ENCODE measurements at regions not wholly inside any gene's neighbourhood (a gene's known extent, or its start where the extent isn't known, plus 50 kb on each side); places are given as distances from the start of the nearest gene placed in this dataset.
"Not testable (repeated sequence)": the region's sequence is repeated elsewhere in the genome, so short reads cannot be mapped to it uniquely, and the experiment has no call there.

DNA sequence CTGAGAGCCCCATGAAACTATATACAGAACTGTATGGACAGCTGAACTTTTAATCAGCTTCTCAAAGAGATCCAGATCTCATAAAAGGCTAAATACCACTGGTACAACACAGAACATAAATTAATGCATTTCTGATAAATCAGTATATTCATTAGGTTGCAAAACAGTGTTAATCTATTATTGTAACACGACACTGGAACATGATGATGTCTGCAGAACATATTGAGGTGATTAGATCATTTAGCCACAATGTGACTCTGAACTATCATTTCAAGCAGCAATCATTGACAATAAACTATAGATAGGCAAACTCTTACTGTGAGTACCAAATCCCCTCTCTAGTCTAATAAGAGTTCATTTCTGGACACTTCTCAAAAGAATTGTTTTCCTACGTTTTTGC is 50.3 kb downstream of the GASK1B start:
- no peaks in the 10 kb centered on the region for H3K36me3 ChIP-seq (ENCODE audit: insufficient read depth, low read length)
- no peak overlapping the region for H3K27ac ChIP-seq (ENCODE audit: low read depth, low read length)
- H3K27me3 ChIP-seq (ENCODE audit: insufficient read depth, low read length) = no peaks in the 10 kb centered on the region
- no peak overlapping the region for H2AFZ ChIP-seq (ENCODE audit: low read length, unreplicated experiment)
- peaks cover 13% of the 10 kb centered on the region for H3K4me1 ChIP-seq (ENCODE audit: control insufficient read depth, insufficient read depth, low read length, unreplicated experiment)
- H3K79me2 ChIP-seq (ENCODE audit: control insufficient read depth, insufficient read depth, low read length, unreplicated experiment) = no peaks in the 10 kb centered on the region
- H3K4me3 ChIP-seq (ENCODE audit: low read depth, low read length) = no peak overlapping the region

DNA sequence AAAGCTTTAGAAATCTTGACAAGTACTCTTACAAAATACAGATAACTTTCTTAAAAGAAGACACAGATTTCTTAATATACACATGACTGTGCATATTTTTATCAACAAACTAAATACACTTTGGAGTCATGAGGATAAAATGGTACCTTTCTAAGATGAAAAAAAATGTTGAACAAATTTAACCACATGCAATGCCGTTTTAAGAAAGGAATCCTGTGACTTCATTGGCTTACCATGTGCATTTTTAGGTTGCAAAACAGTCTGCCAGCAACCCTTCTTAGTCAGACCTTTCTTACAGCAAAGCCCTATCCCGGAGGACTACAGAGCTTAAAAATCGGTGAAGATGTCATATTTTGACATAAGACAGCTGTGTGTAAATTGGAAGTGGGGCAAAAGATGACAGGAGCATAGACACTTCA is 51.7 kb downstream of the GASK1B start:
- Histone ChIP-seq H3K36me3 (ENCODE audit: insufficient read depth, low read length) (no peaks in the 10 kb centered on the region), H3K4me1 (ENCODE audit: control insufficient read depth, insufficient read depth, low read length, unreplicated experiment) (peaks cover 13% of the 10 kb centered on the region), H3K27me3 (ENCODE audit: insufficient read depth, low read length) (no peaks in the 10 kb centered on the region), H2AFZ (ENCODE audit: low read length, unreplicated experiment) (peak overlapping the region; percentile 19), H3K4me3 (ENCODE audit: low read depth, low read length) (peak overlapping the region; percentile 59), H3K27ac (ENCODE audit: low read depth, low read length) (peak overlapping the region; percentile 58), H3K79me2 (ENCODE audit: control insufficient read depth, insufficient read depth, low read length, unreplicated experiment) (no peaks in the 10 kb centered on the region)

DNA sequence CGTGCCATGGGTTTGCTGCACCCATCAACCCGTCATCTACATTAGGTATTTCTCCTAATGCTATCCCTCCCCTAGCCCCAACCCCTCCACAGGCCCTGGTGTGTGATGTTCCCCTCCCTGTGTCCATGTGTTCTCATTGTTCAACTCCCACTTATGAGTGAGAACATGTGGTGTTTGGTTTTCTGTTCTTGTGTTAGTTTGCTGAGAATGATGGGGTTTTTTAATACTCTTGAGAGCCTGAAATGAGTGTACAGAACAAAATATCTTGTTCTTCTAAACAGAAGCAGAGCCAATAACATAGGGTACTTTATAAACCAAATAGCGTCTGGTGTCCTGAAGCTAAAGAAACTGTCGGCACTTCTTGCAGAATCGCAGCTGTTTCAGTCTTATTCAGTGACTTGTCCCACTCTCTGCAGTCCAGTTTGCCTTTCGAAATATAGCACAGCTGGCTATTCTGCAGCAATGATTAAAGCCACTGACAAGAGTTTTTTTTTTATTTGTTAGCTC is 52.1 kb downstream of the GASK1B start:
- peak overlapping the region; percentile 59 for H3K4me3 ChIP-seq (ENCODE audit: low read depth, low read length)
- peak overlapping the region; percentile 58 for H3K27ac ChIP-seq (ENCODE audit: low read depth, low read length)
- H3K27me3 ChIP-seq (ENCODE audit: insufficient read depth, low read length); H3K79me2 ChIP-seq (ENCODE audit: control insufficient read depth, insufficient read depth, low read length, unreplicated experiment); H3K36me3 ChIP-seq (ENCODE audit: insufficient read depth, low read length): not testable (repeated sequence)
- H2AFZ ChIP-seq (ENCODE audit: low read length, unreplicated experiment) = peak overlapping the region; percentile 19
- H3K4me1 ChIP-seq (ENCODE audit: control insufficient read depth, insufficient read depth, low read length, unreplicated experiment) = peaks cover 13% of the 10 kb centered on the region

DNA sequence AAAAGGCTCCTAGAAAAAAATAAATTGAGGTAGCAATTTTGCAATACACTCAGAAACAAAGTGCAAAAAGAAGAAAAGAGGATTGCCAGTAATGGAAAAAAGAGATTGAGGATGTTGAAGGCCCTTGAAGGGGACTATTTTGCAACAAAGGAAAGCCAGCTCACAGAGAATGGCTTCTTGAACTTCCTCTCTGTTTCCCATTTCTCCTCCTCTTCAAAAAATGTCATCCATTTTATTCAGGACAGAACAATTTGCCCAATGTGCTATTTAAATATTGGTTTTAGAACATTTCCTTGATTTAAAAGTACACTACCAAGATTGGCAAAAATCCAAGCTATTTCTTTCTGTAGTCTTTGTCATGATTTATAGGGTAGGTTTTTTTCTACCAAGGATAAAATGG is 60.2 kb downstream of the GASK1B start:
- H3K4me3 ChIP-seq (ENCODE audit: low read depth, low read length) = no peak overlapping the region
- no peaks in the 10 kb centered on the region for H3K79me2 ChIP-seq (ENCODE audit: control insufficient read depth, insufficient read depth, low read length, unreplicated experiment)
- H2AFZ ChIP-seq (ENCODE audit: low read length, unreplicated experiment) = no peak overlapping the region
- no peaks in the 10 kb centered on the region for H3K36me3 ChIP-seq (ENCODE audit: insufficient read depth, low read length)
- H3K4me1 ChIP-seq (ENCODE audit: control insufficient read depth, insufficient read depth, low read length, unreplicated experiment) = no peaks in the 10 kb centered on the region
- H3K27ac ChIP-seq (ENCODE audit: low read depth, low read length) = no peak overlapping the region
- no peaks in the 10 kb centered on the region for H3K27me3 ChIP-seq (ENCODE audit: insufficient read depth, low read length)

- Histone ChIP-seq H3K4me3 (ENCODE audit: low read depth, low read length) (no peak overlapping the region), H3K27me3 (ENCODE audit: insufficient read depth, low read length) (no peaks in the 10 kb centered on the region), H3K4me1 (ENCODE audit: control insufficient read depth, insufficient read depth, low read length, unreplicated experiment) (no peaks in the 10 kb centered on the region), H3K27ac (ENCODE audit: low read depth, low read length) (no peak overlapping the region), H3K36me3 (ENCODE audit: insufficient read depth, low read length) (no peaks in the 10 kb centered on the region), H3K79me2 (ENCODE audit: control insufficient read depth, insufficient read depth, low read length, unreplicated experiment) (no peaks in the 10 kb centered on the region), H2AFZ (ENCODE audit: low read length, unreplicated experiment) (no peak overlapping the region)
Observed at GRCh38 chr4:158111241-158111640, 61.6 kb downstream of the GASK1B start.

DNA sequence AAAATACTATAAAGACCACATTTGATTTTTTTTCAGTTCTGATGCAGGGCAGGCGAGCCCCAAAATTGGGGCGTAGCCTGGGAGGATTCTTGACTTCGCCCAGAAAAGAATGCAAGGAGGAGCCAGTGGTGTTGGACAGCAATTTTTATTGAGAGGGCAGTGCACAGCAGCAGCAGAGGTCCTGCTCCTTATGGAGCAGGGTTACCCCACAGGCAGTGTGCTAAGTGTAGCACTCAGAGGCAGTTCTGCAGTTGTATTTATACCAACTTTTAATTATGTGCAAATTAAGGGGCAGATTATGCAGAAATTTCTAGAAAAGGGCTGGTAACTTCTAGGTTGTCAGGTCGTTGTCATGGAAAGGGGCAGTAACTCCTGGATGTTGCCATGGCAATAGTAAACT is 69.9 kb downstream of the GASK1B start:
- H3K4me3 ChIP-seq (ENCODE audit: low read depth, low read length) = no peak overlapping the region
- no peaks in the 10 kb centered on the region for H3K79me2 ChIP-seq (ENCODE audit: control insufficient read depth, insufficient read depth, low read length, unreplicated experiment)
- H2AFZ ChIP-seq (ENCODE audit: low read length, unreplicated experiment) = no peak overlapping the region
- no peak overlapping the region for H3K27ac ChIP-seq (ENCODE audit: low read depth, low read length)
- no peaks in the 10 kb centered on the region for H3K4me1 ChIP-seq (ENCODE audit: control insufficient read depth, insufficient read depth, low read length, unreplicated experiment)
- H3K27me3 ChIP-seq (ENCODE audit: insufficient read depth, low read length) = no peaks in the 10 kb centered on the region
- H3K36me3 ChIP-seq (ENCODE audit: insufficient read depth, low read length) = no peaks in the 10 kb centered on the region

DNA sequence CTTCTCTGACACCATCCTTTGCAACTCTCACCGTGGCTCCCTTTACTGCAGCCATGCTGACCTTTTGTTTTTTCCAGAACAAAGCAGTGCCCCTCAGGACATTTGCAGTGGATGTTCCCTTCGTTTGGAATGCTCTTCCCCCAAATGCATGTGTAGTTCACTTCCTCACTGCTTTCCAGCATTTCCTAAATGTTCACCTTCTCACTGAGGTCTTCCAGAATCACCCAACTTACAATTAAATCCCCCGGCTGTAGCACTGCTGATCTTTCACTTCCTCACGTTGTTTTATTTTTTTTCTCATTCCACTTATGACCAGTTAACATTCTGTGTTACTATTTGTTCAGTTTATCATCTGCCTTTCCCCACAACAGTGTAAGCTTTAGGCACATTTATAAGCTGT is 73.1 kb downstream of the GASK1B start:
- no peaks in the 10 kb centered on the region for H3K36me3 ChIP-seq (ENCODE audit: insufficient read depth, low read length)
- no peak overlapping the region for H2AFZ ChIP-seq (ENCODE audit: low read length, unreplicated experiment)

GRCh38 chr4:158098802-158099201 is 74.0 kb downstream of the GASK1B start:
- peaks cover 16% of the 10 kb centered on the region for H3K4me1 ChIP-seq (ENCODE audit: control insufficient read depth, insufficient read depth, low read length, unreplicated experiment)
- no peak overlapping the region for H3K27ac ChIP-seq (ENCODE audit: low read depth, low read length)
- no peak overlapping the region for H2AFZ ChIP-seq (ENCODE audit: low read length, unreplicated experiment)
- H3K27me3 ChIP-seq (ENCODE audit: insufficient read depth, low read length) = no peaks in the 10 kb centered on the region
- no peaks in the 10 kb centered on the region for H3K36me3 ChIP-seq (ENCODE audit: insufficient read depth, low read length)
- no peaks in the 10 kb centered on the region for H3K79me2 ChIP-seq (ENCODE audit: control insufficient read depth, insufficient read depth, low read length, unreplicated experiment)
- H3K4me3 ChIP-seq (ENCODE audit: low read depth, low read length) = no peak overlapping the region

More for the DNA sequence above, 73.1 kb downstream of the GASK1B start:
- Histone ChIP-seq H3K4me1 (ENCODE audit: control insufficient read depth, insufficient read depth, low read length, unreplicated experiment) (peaks cover 9% of the 10 kb centered on the region), H3K27me3 (ENCODE audit: insufficient read depth, low read length) (no peaks in the 10 kb centered on the region), H3K79me2 (ENCODE audit: control insufficient read depth, insufficient read depth, low read length, unreplicated experiment) (no peaks in the 10 kb centered on the region), H3K4me3 (ENCODE audit: low read depth, low read length) (no peak overlapping the region), H3K27ac (ENCODE audit: low read depth, low read length) (no peak overlapping the region)

DNA sequence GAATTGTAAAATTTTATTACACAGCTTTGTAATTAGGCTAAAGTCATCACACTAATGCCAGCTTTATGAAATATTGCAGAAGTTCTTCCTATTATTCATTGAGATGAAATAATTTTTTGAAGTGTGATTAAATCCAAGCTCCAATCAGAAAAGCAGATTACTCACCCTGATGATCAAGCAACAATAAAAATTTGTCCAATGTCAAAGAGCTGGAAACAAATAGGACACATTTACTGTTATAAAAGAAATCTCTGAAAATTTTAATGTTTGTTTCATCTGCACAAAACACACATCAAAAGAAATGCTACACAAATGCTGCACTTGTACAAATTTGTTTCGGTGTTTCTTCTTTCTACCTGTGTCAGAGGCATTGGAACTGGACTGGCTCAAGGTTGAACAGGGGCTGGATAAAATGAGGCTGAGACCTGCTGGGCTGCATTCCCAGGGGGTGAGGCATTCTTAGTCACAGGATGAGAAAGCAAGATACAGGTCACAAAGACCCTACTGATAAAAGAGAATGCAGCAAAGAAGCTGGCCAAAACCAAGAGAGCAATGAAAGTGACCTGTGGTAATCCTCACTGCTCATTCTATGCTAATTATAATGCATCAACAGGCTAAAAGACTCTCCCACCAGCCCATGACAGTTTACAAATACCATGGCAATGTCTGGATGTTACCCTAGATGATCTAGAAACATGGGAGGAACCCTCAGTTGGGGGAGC is 78.3 kb downstream of the GASK1B start:
- H2AFZ ChIP-seq (ENCODE audit: low read length, unreplicated experiment) = peak overlapping the region; percentile 4
- H3K4me3 ChIP-seq (ENCODE audit: low read depth, low read length) = no peak overlapping the region
- no peaks in the 10 kb centered on the region for H3K27me3 ChIP-seq (ENCODE audit: insufficient read depth, low read length)
- peak overlapping the region; percentile 25 for H3K27ac ChIP-seq (ENCODE audit: low read depth, low read length)
- H3K36me3 ChIP-seq (ENCODE audit: insufficient read depth, low read length) = no peaks in the 10 kb centered on the region
- peaks cover 16% of the 10 kb centered on the region for H3K4me1 ChIP-seq (ENCODE audit: control insufficient read depth, insufficient read depth, low read length, unreplicated experiment)
- H3K79me2 ChIP-seq (ENCODE audit: control insufficient read depth, insufficient read depth, low read length, unreplicated experiment) = no peaks in the 10 kb centered on the region

- Histone ChIP-seq H3K27me3 (ENCODE audit: insufficient read depth, low read length) (no peaks in the 10 kb centered on the region), H3K4me1 (ENCODE audit: control insufficient read depth, insufficient read depth, low read length, unreplicated experiment) (peaks cover 13% of the 10 kb centered on the region), H3K27ac (ENCODE audit: low read depth, low read length) (no peak overlapping the region), H3K4me3 (ENCODE audit: low read depth, low read length) (peak overlapping the region; percentile 56), H3K79me2 (ENCODE audit: control insufficient read depth, insufficient read depth, low read length, unreplicated experiment) (no peaks in the 10 kb centered on the region), H2AFZ (ENCODE audit: low read length, unreplicated experiment) (peak overlapping the region; percentile 76), H3K36me3 (ENCODE audit: insufficient read depth, low read length) (no peaks in the 10 kb centered on the region)
Observed at GRCh38 chr4:158090323-158090722, 82.5 kb downstream of the GASK1B start.

- H3K36me3 ChIP-seq (ENCODE audit: insufficient read depth, low read length); H2AFZ ChIP-seq (ENCODE audit: low read length, unreplicated experiment); H3K27ac ChIP-seq (ENCODE audit: low read depth, low read length); H3K79me2 ChIP-seq (ENCODE audit: control insufficient read depth, insufficient read depth, low read length, unreplicated experiment); H3K4me1 ChIP-seq (ENCODE audit: control insufficient read depth, insufficient read depth, low read length, unreplicated experiment); H3K27me3 ChIP-seq (ENCODE audit: insufficient read depth, low read length): not testable (repeated sequence)
- peak overlapping the region; percentile 56 for H3K4me3 ChIP-seq (ENCODE audit: low read depth, low read length)
Observed at GRCh38 chr4:158089897-158090296, 82.9 kb downstream of the GASK1B start.

Data from ACC112 (cell line).